GM12892 (cell line): ENCODE measurements at regions not wholly inside any gene's neighbourhood (a gene's known extent, or its start where the extent isn't known, plus 50 kb on each side); places are given as distances from the start of the nearest gene placed in this dataset.

Experiments used
- POLR2A ChIP-seq: IDR thresholded peaks from 2 replicates; pipeline ENCODE4 v1.6.1; 2011; ENCODE audit warnings: low read depth, low read length, control low read depth
- POLR2AphosphoS5 ChIP-seq: IDR thresholded peaks from 2 replicates; pipeline ENCODE4 v1.6.1; 2011; ENCODE audit warnings: low read depth, low read length, control low read depth
- TAF1 ChIP-seq: IDR thresholded peaks from 2 replicates; pipeline ENCODE4 v1.6.1; 2011; ENCODE audit warnings: low read depth, mild to moderate bottlenecking, control low read depth, low read length, borderline replicate concordance

DNA sequence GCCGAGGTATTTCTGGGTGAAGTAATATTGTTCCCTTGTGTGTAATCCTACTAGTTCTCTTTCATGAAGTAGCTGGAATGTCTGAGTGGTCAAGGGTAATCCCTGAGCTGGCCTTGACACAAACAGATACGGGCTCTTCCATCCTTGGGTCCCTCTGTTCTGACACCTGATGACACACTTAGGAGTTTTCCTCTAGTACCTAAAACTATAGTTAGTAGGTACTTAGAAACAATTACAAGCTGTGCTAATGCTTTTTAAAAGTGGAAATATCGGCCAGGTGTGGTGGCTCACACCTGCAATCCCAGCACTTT, 59.2 kb upstream of the IL1R1 start:
- no peak for TF ChIP-seq POLR2AphosphoS5
- no peak for TF ChIP-seq TAF1
- no peak for TF ChIP-seq POLR2A
